Pancreas (tissue), 10 donors: ENCODE measurements at regions not wholly inside any gene's neighbourhood (a gene's known extent, or its start where the extent isn't known, plus 50 kb on each side); places are given as distances from the start of the nearest gene placed in this dataset.

ENCODE experiments used
- ATAC-seq, 4 donors: fragments of 200-7000 bp; cut with Tn5 transposase; one replicate each; pipeline versions ENCODE4 v1.8.0 to v1.9.1; 2020; ENCODE audit warnings: mild to moderate bottlenecking in 4 of 4, moderate library complexity in 4 of 4
- DNase-seq, 6 donors: peaks; one replicate each; pipeline ENCODE4 v3.0.0-alpha.2; 2020
- FAIRE-seq: peaks from 2 replicates; lab custom pipeline; 2012; peaks lifted over from hg19 to GRCh38; lab: Jason Lieb, UNC
- H3K27ac ChIP-seq, 4 donors: fragments of 200-600 bp; sonication (generic); 1 replicate in 3 of 4; 2 replicates in 1 of 4; pipeline versions ENCODE4 v1.5.0 to v1.8.0; 2020
- H3K27me3 ChIP-seq, 4 donors: fragments of 200-600 bp; one replicate each; pipeline ENCODE4 v1.8.0; 2021
- H3K36me3 ChIP-seq, 3 donors: fragments of 200-600 bp; sonication (generic) in 1 of 3; one replicate each; pipeline versions ENCODE4 v1.5.0 to v1.8.0; 2020 to 2021
- H3K4me1 ChIP-seq, 3 donors: fragments of 200-600 bp; one replicate each; pipeline ENCODE4 v1.8.0; 2021
- H3K4me3 ChIP-seq, 4 donors: fragments of 200-600 bp; sonication (generic) in 2 of 4; one replicate each; pipeline versions ENCODE4 v1.5.0 to v1.8.0; 2020 to 2021
- H3K9me3 ChIP-seq, 4 donors: fragments of 200-600 bp; one replicate each; pipeline ENCODE4 v1.8.0; 2021
- WGBS, 2 donors: extraction: QIAGEN DNeasy Blood & Tissue Kit; methylation state at CpG; one replicate each; pipeline ENCODE4 v1.1.7; 2013; 5-methylcytosine and 5-hydroxymethylcytosine counted together
- intact Hi-C, 3 donors: fragments of 100-400 bp; cut with DNase I; formaldehyde crosslinking; loops; one replicate each; pipeline versions ENCODE4 v1.11.1 to v1.14.2; 2022
- TF ChIP-seq, protein P1 (sequence below), 4 donors: fragments of 200-600 bp; sonication (generic) in 3 of 4; IDR thresholded peaks; one replicate each; pipeline versions ENCODE4 v1.5.0 to v1.8.0; 2021; ENCODE audit warnings: antibody characterized with exemption in 4 of 4
- donor health status: healthy with polysubstance abuse.
- donor health status: DM: no; HTN: no; CAD: no; lungs with moderate emphysema.
- donor health status: DM: no; HTN: no; CAD: no.
- donor health status: control.
- donor health status: control.
- donor health status: Bipolar disorder and iron deficiency.
- donor health status: DM: yes; HTN: yes; CAD: no.
- donor health status: DM: no; HTN: no; CAD: no.
- donor health status: DM: no; HTN: no; CAD: no.
- donor health status: DM: yes; HTN: yes; CAD: no.

- Histone ChIP-seq H3K36me3 (no peaks in the 10 kb centered on the region), H3K27ac (no peak overlapping the region), H3K27me3 (no peaks in the 10 kb centered on the region), H3K9me3 (no peaks in the 10 kb centered on the region), H3K4me3 (no peak overlapping the region), H3K4me1 (no peaks in the 10 kb centered on the region)
- no peak for DNase-seq
- no peak for FAIRE-seq
- TF ChIP-seq, protein P1, sequence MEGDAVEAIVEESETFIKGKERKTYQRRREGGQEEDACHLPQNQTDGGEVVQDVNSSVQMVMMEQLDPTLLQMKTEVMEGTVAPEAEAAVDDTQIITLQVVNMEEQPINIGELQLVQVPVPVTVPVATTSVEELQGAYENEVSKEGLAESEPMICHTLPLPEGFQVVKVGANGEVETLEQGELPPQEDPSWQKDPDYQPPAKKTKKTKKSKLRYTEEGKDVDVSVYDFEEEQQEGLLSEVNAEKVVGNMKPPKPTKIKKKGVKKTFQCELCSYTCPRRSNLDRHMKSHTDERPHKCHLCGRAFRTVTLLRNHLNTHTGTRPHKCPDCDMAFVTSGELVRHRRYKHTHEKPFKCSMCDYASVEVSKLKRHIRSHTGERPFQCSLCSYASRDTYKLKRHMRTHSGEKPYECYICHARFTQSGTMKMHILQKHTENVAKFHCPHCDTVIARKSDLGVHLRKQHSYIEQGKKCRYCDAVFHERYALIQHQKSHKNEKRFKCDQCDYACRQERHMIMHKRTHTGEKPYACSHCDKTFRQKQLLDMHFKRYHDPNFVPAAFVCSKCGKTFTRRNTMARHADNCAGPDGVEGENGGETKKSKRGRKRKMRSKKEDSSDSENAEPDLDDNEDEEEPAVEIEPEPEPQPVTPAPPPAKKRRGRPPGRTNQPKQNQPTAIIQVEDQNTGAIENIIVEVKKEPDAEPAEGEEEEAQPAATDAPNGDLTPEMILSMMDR (IDR thresholded peaks at IDR 0.05) = no peak
- WGBS, 2 donors = 64 to 74% methylated on average over 6 of the region's 6 CpGs
- no peak for ATAC-seq
- intact Hi-C loops = no loop called here
Observed at GRCh38 chr19:28843761-28844492, 369.0 kb downstream of the UQCRFS1 start.

- Histone ChIP-seq H3K27ac (no peak overlapping the region), H3K4me3 (no peak overlapping the region), H3K36me3 (no peaks in the 10 kb centered on the region), H3K9me3 (no peaks in the 10 kb centered on the region), H3K27me3 (no peaks in the 10 kb centered on the region), H3K4me1 (no peaks in the 10 kb centered on the region)
- ATAC-seq = no peak
- TF ChIP-seq, protein P1 (IDR thresholded peaks at IDR 0.05) = no peak
- no peak for FAIRE-seq
- no peak for DNase-seq
- 77 to 94% methylated on average over 3 of the region's 3 CpGs for WGBS, 2 donors
- intact Hi-C loops = no loop called here
Observed at GRCh38 chr19:28841531-28841930, 371.4 kb downstream of the UQCRFS1 start.

GRCh38 chr19:28840891-28841290 is 372.1 kb downstream of the UQCRFS1 start:
- Histone ChIP-seq H3K36me3 (no peaks in the 10 kb centered on the region), H3K27ac (no peak overlapping the region), H3K9me3 (no peaks in the 10 kb centered on the region), H3K4me1 (no peaks in the 10 kb centered on the region), H3K4me3 (no peak overlapping the region), H3K27me3 (no peaks in the 10 kb centered on the region)
- intact Hi-C loops = no loop called here
- FAIRE-seq (no peak), ATAC-seq (no peak), DNase-seq (no peak)
- TF ChIP-seq, protein P1 (IDR thresholded peaks at IDR 0.05) = no peak
- WGBS, 2 donors = 79 to 97% methylated on average over 2 of the region's 2 CpGs

DNA sequence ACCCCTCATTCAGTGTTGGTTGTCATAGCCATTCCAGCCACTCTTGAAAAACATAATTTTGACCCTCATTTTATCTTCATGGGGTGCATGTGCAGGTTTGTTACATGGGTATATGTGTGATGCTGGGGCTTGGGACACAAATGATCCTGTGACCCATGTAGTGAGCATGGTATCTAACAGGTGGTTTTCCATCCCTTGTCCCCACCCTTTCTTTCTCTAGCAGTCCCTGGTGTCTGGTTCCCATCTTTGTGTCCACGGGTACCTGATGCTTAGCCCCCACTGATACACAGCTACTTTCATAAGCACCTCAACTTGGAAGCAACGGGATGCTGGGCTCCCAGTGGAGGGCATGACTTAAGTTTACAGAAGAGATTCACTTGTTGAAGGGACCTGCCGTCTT is 373.5 kb downstream of the UQCRFS1 start:
- no peak for FAIRE-seq
- WGBS, 2 donors = 44 to 53% methylated on average over 3 of the region's 3 CpGs
- no peaks in the 10 kb centered on the region for H3K27me3 ChIP-seq

DNA sequence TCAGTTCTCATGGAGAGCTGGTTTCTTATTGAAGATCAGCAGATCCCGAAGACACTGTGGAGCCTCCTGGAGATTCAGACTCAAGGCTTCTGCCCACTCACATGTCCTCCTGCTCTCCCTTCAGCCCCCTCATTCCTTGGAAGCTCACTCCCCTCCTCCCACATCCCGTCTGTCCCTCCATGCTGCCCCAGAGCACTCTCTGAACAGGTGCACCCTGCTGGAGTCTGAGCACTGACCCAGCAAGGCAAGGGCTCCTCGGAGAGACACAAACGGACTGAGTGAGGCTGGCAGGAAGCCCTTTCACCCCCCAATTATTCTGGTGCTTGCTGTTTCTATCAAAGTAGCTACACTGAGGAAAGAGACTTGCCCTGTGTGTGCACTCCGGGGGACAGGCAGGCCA is 374.0 kb downstream of the UQCRFS1 start:
- ATAC-seq (no peak), DNase-seq (no peak), FAIRE-seq (no peak)
- TF ChIP-seq, protein P1 (IDR thresholded peaks at IDR 0.05) = no peak
- Histone ChIP-seq H3K27ac (no peak overlapping the region), H3K4me1 (no peaks in the 10 kb centered on the region), H3K36me3 (no peaks in the 10 kb centered on the region), H3K9me3 (no peaks in the 10 kb centered on the region), H3K4me3 (no peak overlapping the region), H3K27me3 (no peaks in the 10 kb centered on the region)
- intact Hi-C loops = no loop called here
- 39 to 53% methylated on average over 5 of the region's 5 CpGs for WGBS, 2 donors

More for the DNA sequence above, 373.5 kb downstream of the UQCRFS1 start:
- DNase-seq (no peak), ATAC-seq (no peak)
- H3K4me3 ChIP-seq = no peak overlapping the region
- intact Hi-C loops = no loop called here
- TF ChIP-seq, protein P1 (IDR thresholded peaks at IDR 0.05) = no peak
- no peaks in the 10 kb centered on the region for H3K36me3 ChIP-seq
- no peaks in the 10 kb centered on the region for H3K9me3 ChIP-seq
- H3K4me1 ChIP-seq = no peaks in the 10 kb centered on the region
- no peak overlapping the region for H3K27ac ChIP-seq
